ENCODE measurements at regions not wholly inside any gene's neighbourhood (a gene's known extent, or its start where the extent isn't known, plus 50 kb on each side); places are given as distances from the start of the nearest gene placed in this dataset.

DNA sequence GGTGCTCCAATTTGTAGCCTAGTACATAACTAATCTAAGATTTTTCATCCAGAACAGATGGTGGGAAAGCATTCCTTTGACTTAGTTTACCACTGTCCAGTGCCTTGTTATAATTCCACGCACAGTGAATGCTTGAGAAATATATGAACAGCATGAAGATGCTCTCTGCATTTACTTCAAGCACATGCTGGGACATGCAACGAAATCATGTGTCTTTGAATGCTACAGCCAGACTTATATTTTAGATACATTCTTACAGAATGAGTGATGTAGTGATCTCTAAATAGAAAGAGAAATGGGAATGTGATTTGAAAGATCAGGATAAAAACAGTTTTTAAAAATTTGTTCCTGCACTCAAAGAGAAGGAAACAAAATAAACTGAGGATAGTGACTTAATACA is 398.3 kb downstream of the FBXO15 start:
- TF ChIP-seq, protein P1, sequence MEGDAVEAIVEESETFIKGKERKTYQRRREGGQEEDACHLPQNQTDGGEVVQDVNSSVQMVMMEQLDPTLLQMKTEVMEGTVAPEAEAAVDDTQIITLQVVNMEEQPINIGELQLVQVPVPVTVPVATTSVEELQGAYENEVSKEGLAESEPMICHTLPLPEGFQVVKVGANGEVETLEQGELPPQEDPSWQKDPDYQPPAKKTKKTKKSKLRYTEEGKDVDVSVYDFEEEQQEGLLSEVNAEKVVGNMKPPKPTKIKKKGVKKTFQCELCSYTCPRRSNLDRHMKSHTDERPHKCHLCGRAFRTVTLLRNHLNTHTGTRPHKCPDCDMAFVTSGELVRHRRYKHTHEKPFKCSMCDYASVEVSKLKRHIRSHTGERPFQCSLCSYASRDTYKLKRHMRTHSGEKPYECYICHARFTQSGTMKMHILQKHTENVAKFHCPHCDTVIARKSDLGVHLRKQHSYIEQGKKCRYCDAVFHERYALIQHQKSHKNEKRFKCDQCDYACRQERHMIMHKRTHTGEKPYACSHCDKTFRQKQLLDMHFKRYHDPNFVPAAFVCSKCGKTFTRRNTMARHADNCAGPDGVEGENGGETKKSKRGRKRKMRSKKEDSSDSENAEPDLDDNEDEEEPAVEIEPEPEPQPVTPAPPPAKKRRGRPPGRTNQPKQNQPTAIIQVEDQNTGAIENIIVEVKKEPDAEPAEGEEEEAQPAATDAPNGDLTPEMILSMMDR (conservative IDR thresholded peaks at IDR 0.05; ENCODE audit: low read length), result no peak
- TF ChIP-seq EZH2phosphoT487 (IDR thresholded peaks at IDR 0.05; ENCODE audit: borderline replicate concordance), result no peak

Data from Loucy (cell line).